Right ventricle myocardium inferior (tissue), 1 donor: ENCODE measurements at regions not wholly inside any gene's neighbourhood (a gene's known extent, or its start where the extent isn't known, plus 50 kb on each side); places are given as distances from the start of the nearest gene placed in this dataset.
"Not testable (repeated sequence)": the region's sequence is repeated elsewhere in the genome, so short reads cannot be mapped to it uniquely, and the experiment has no call there.

ENCODE experiments used
- ATAC-seq: fragments of 200-7000 bp; cut with Tn5 transposase; one replicate; pipeline ENCODE4 v1.9.1; 2020; ENCODE audit warnings: mild to moderate bottlenecking, moderate library complexity
- DNase-seq: peaks from one replicate; pipeline ENCODE4 v3.0.0; 2021; ENCODE audit errors: missing footprints
- intact Hi-C: fragments of 100-400 bp; cut with DNase I; formaldehyde crosslinking; loops from one replicate; pipeline ENCODE4 v1.11.0; 2022
- donor health status: DM: no; HTN: yes; CAD: no; lungs with severe emphysema.

- DNase-seq (no peak), ATAC-seq (no peak)
- intact Hi-C loops: no loop called here
These were observed 434.8 kb upstream of the CT83 start for GRCh38 chrX:116897526-116897925.

- ATAC-seq (no peak), DNase-seq (no peak)
- intact Hi-C loops: no loop called here
These were observed 419.2 kb upstream of the CT83 start for GRCh38 chrX:116881961-116882360.

- ATAC-seq: no peak
- no peak for DNase-seq
- intact Hi-C loops: no loop called here
These were observed 410.9 kb upstream of the CT83 start for GRCh38 chrX:116873671-116874070.

- intact Hi-C loops: no loop called here
- DNase-seq (no peak), ATAC-seq (no peak)
These were observed 410.2 kb upstream of the CT83 start for GRCh38 chrX:116872931-116873330.

GRCh38 chrX:116863029-116863428 lies 400.3 kb upstream of the CT83 start:
- ATAC-seq: no peak

GRCh38 chrX:116862340-116862739 lies 399.6 kb upstream of the CT83 start:
- ATAC-seq: no peak
- intact Hi-C loops: no loop called here
- no peak for DNase-seq

More at GRCh38 chrX:116863029-116863428, 400.3 kb upstream of the CT83 start:
- intact Hi-C loops: no loop called here
- no peak for DNase-seq

GRCh38 chrX:116841290-116841689 lies 378.5 kb upstream of the CT83 start:
- ATAC-seq (no peak), DNase-seq (no peak)
- intact Hi-C loops: no loop called here

- ATAC-seq: no peak
- intact Hi-C loops: no loop called here
These were observed 364.3 kb upstream of the CT83 start for GRCh38 chrX:116827063-116827462.

GRCh38 chrX:116824785-116825184 lies 362.0 kb upstream of the CT83 start:
- DNase-seq: no peak
- intact Hi-C loops: no loop called here
- ATAC-seq: no peak

More at GRCh38 chrX:116827063-116827462, 364.3 kb upstream of the CT83 start:
- no peak for DNase-seq

- ATAC-seq (no peak), DNase-seq (no peak)
- intact Hi-C loops: no loop called here
These were observed 360.9 kb upstream of the CT83 start for GRCh38 chrX:116823677-116824076.

- intact Hi-C loops: no loop called here
- DNase-seq (no peak), ATAC-seq (no peak)
These were observed 343.6 kb upstream of the CT83 start for GRCh38 chrX:116806288-116806802.

- no peak for DNase-seq
- intact Hi-C loops: no loop called here
- no peak for ATAC-seq
These were observed 339.2 kb upstream of the CT83 start for GRCh38 chrX:116801943-116802342.

- ATAC-seq (no peak), DNase-seq (no peak)
- intact Hi-C loops: no loop called here
These were observed 319.1 kb upstream of the CT83 start for GRCh38 chrX:116781926-116782325.

- ATAC-seq: no peak
- DNase-seq: no peak
- intact Hi-C loops: no loop called here
These were observed 294.7 kb upstream of the CT83 start for GRCh38 chrX:116757491-116757890.

GRCh38 chrX:116756958-116757357 lies 294.2 kb upstream of the CT83 start:
- intact Hi-C loops: no loop called here
- peak; percentile 64 for ATAC-seq
- DNase-seq: no peak

GRCh38 chrX:116749943-116750342 lies 287.2 kb upstream of the CT83 start:
- intact Hi-C loops: no loop called here
- ATAC-seq: no peak
- no peak for DNase-seq

GRCh38 chrX:116732214-116732613 lies 269.4 kb upstream of the CT83 start:
- intact Hi-C loops: no loop called here
- ATAC-seq (no peak), DNase-seq (no peak)

- intact Hi-C loops: no loop called here
- ATAC-seq: no peak
These were observed 264.0 kb upstream of the CT83 start for GRCh38 chrX:116726806-116727205.

GRCh38 chrX:116694046-116694445 lies 231.3 kb upstream of the CT83 start:
- no peak for DNase-seq
- ATAC-seq: no peak
- intact Hi-C loops: no loop called here

More at GRCh38 chrX:116726806-116727205, 264.0 kb upstream of the CT83 start:
- no peak for DNase-seq

GRCh38 chrX:116679544-116679943 lies 216.8 kb upstream of the CT83 start:
- ATAC-seq, DNase-seq, intact Hi-C loops: not testable (repeated sequence)

GRCh38 chrX:116667346-116668134 lies 204.8 kb upstream of the CT83 start:
- ATAC-seq (peak; percentile 39), DNase-seq (no peak)
- intact Hi-C loops: no loop called here
